Pancreas (tissue), 10 donors: ENCODE measurements at regions not wholly inside any gene's neighbourhood (a gene's known extent, or its start where the extent isn't known, plus 50 kb on each side); places are given as distances from the start of the nearest gene placed in this dataset.

Source experiments
- ATAC-seq, 4 donors: fragments of 200-7000 bp; cut with Tn5 transposase; one replicate each; pipeline versions ENCODE4 v1.8.0 to v1.9.1; 2020; ENCODE audit warnings: mild to moderate bottlenecking in 4 of 4, moderate library complexity in 4 of 4
- DNase-seq, 6 donors: peaks; one replicate each; pipeline ENCODE4 v3.0.0-alpha.2; 2020
- FAIRE-seq: peaks from 2 replicates; lab custom pipeline; 2012; peaks lifted over from hg19 to GRCh38; lab: Jason Lieb, UNC
- H3K27ac ChIP-seq, 4 donors: fragments of 200-600 bp; sonication (generic); 1 replicate in 3 of 4; 2 replicates in 1 of 4; pipeline versions ENCODE4 v1.5.0 to v1.8.0; 2020
- H3K27me3 ChIP-seq, 4 donors: fragments of 200-600 bp; one replicate each; pipeline ENCODE4 v1.8.0; 2021
- H3K36me3 ChIP-seq, 3 donors: fragments of 200-600 bp; sonication (generic) in 1 of 3; one replicate each; pipeline versions ENCODE4 v1.5.0 to v1.8.0; 2020 to 2021
- H3K4me1 ChIP-seq, 3 donors: fragments of 200-600 bp; one replicate each; pipeline ENCODE4 v1.8.0; 2021
- H3K4me3 ChIP-seq, 4 donors: fragments of 200-600 bp; sonication (generic) in 2 of 4; one replicate each; pipeline versions ENCODE4 v1.5.0 to v1.8.0; 2020 to 2021
- H3K9me3 ChIP-seq, 4 donors: fragments of 200-600 bp; one replicate each; pipeline ENCODE4 v1.8.0; 2021
- CTCF ChIP-seq, 4 donors: fragments of 200-600 bp; sonication (generic) in 3 of 4; IDR thresholded peaks; one replicate each; pipeline versions ENCODE4 v1.5.0 to v1.8.0; 2021; ENCODE audit warnings: antibody characterized with exemption in 4 of 4
- WGBS, 2 donors: extraction: QIAGEN DNeasy Blood & Tissue Kit; methylation state at CpG; one replicate each; pipeline ENCODE4 v1.1.7; 2013; 5-methylcytosine and 5-hydroxymethylcytosine counted together
- intact Hi-C, 3 donors: fragments of 100-400 bp; cut with DNase I; formaldehyde crosslinking; loops; one replicate each; pipeline versions ENCODE4 v1.11.1 to v1.14.2; 2022
- donor health status: healthy with polysubstance abuse.
- donor health status: DM: no; HTN: no; CAD: no; lungs with moderate emphysema.
- donor health status: DM: no; HTN: no; CAD: no.
- donor health status: control.
- donor health status: control.
- donor health status: Bipolar disorder and iron deficiency.
- donor health status: DM: yes; HTN: yes; CAD: no.
- donor health status: DM: no; HTN: no; CAD: no.
- donor health status: DM: no; HTN: no; CAD: no.
- donor health status: DM: yes; HTN: yes; CAD: no.

- FAIRE-seq (no peak), DNase-seq (no peak), ATAC-seq (no peak)
- H3K9me3 ChIP-seq, result no peaks in the 10 kb centered on the region
- intact Hi-C loops, result no loop called here
- H3K27ac ChIP-seq, result no peak overlapping the region
- WGBS, 2 donors, result 77 to 80% methylated on average over 3 of the region's 3 CpGs
- no peak overlapping the region for H3K4me3 ChIP-seq
- no peaks in the 10 kb centered on the region for H3K36me3 ChIP-seq
- H3K4me1 ChIP-seq, result no peaks in the 10 kb centered on the region
- H3K27me3 ChIP-seq, result peaks cover 0 to 5% (median 0%) of the 10 kb centered on the region in 4 donors
- no peak for TF ChIP-seq CTCF (IDR thresholded peaks at IDR 0.05)
These were observed 77.7 kb upstream of the ATP6AP2 start for GRCh38 chrX:40503094-40503493.

- Histone ChIP-seq H3K27ac (no peak overlapping the region), H3K9me3 (no peaks in the 10 kb centered on the region), H3K27me3 (peaks cover 0 to 5% (median 0%) of the 10 kb centered on the region in 4 donors), H3K4me1 (no peaks in the 10 kb centered on the region), H3K4me3 (no peak overlapping the region), H3K36me3 (no peaks in the 10 kb centered on the region)
- DNase-seq (no peak), ATAC-seq (no peak), FAIRE-seq (no peak)
- intact Hi-C loops, result no loop called here
- no peak for TF ChIP-seq CTCF (IDR thresholded peaks at IDR 0.05)
These were observed 78.1 kb upstream of the ATP6AP2 start for GRCh38 chrX:40502688-40503087.

GRCh38 chrX:40501164-40501855 is 79.5 kb upstream of the ATP6AP2 start:
- no peak for TF ChIP-seq CTCF (IDR thresholded peaks at IDR 0.05)
- 62 to 66% methylated on average over 11 of the region's 11 CpGs for WGBS, 2 donors
- DNase-seq (no peak), ATAC-seq (peak in 2 of 4 donors; percentile 25 to 36), FAIRE-seq (no peak)
- Histone ChIP-seq H3K9me3 (no peaks in the 10 kb centered on the region), H3K27me3 (peaks cover 0 to 5% (median 0%) of the 10 kb centered on the region in 4 donors), H3K4me3 (no peak overlapping the region), H3K36me3 (no peaks in the 10 kb centered on the region), H3K4me1 (no peaks in the 10 kb centered on the region), H3K27ac (no peak overlapping the region)
- intact Hi-C loops, result no loop called here

GRCh38 chrX:40496728-40497127 is 84.0 kb upstream of the ATP6AP2 start:
- 51 to 61% methylated on average over 4 of the region's 4 CpGs for WGBS, 2 donors
- ATAC-seq (peak in 2 of 4 donors; percentile 51 to 63), DNase-seq (no peak), FAIRE-seq (no peak)
- Histone ChIP-seq H3K9me3 (no peaks in the 10 kb centered on the region), H3K27ac (no peak overlapping the region), H3K4me1 (no peaks in the 10 kb centered on the region), H3K36me3 (no peaks in the 10 kb centered on the region), H3K4me3 (no peak overlapping the region), H3K27me3 (peaks cover 0 to 5% (median 0%) of the 10 kb centered on the region in 4 donors)
- intact Hi-C loops, result no loop called here
- peak in 1 of 4 donors; percentile 10 for TF ChIP-seq CTCF (IDR thresholded peaks at IDR 0.05)

- no peak for TF ChIP-seq CTCF (IDR thresholded peaks at IDR 0.05)
- intact Hi-C loops, result no loop called here
- WGBS, 2 donors, result 0 to 95% methylated on average over 1 of the region's 1 CpG
These were observed 85.1 kb upstream of the ATP6AP2 start for GRCh38 chrX:40495659-40496058.

More at GRCh38 chrX:40495659-40496058, 85.1 kb upstream of the ATP6AP2 start:
- FAIRE-seq (no peak), DNase-seq (no peak), ATAC-seq (no peak)
- no peak overlapping the region for H3K4me3 ChIP-seq
- no peak overlapping the region for H3K27ac ChIP-seq
- H3K9me3 ChIP-seq, result no peaks in the 10 kb centered on the region
- H3K36me3 ChIP-seq, result no peaks in the 10 kb centered on the region
- peaks cover 0 to 5% (median 0%) of the 10 kb centered on the region in 4 donors for H3K27me3 ChIP-seq
- no peaks in the 10 kb centered on the region for H3K4me1 ChIP-seq
